ENCODE measurements at regions not wholly inside any gene's neighbourhood (a gene's known extent, or its start where the extent isn't known, plus 50 kb on each side); places are given as distances from the start of the nearest gene placed in this dataset.
A peak's percentile ranks its signal among the peaks of the same experiment; 100 is the strongest.
"Not testable (repeated sequence)": the region's sequence is repeated elsewhere in the genome, so short reads cannot be mapped to it uniquely, and the experiment has no call there.

- DNase-seq, result no peak
Observed at GRCh38 chr13:27327633-27328032, 57.0 kb downstream of the RASL11A start.

GRCh38 chr13:27329210-27329609, 58.6 kb downstream of the RASL11A start:
- no peak for DNase-seq

GRCh38 chr13:27334774-27335435, 64.3 kb downstream of the RASL11A start:
- no peak for DNase-seq

DNA sequence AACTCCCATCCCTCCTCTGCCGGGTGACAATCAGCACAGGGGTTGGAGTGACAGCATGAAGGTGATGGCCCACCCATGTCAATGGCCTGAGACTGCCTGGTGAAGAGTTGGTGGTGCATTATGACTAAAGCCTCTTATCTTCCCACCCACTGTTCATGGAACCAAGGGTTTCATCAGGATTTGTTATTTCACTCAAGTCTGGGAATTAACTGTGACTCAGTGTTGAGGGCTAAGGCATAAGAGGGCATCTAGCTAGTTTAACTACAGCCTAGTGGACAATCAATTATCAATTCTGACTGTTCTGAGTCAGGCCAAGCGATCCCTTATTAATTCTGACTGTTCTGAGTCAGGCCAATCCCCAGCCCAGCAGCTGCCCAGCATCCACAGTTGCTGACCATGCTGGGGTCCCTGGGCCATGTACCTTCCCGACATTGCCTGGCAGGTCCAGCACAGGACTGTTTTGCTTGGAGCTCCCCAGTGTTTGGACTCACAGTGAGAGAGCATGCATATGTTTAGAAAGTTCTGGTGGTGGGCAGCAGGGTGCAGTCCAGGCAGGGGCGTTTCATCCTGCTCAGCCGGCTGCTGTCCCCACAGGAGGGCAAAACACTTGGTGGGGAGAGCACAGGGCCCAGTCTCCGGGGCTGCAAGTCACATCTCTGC, 65.5 kb downstream of the RASL11A start:
- no peak for DNase-seq

- no peak for DNase-seq
Observed at GRCh38 chr13:27338207-27338606, 67.6 kb downstream of the RASL11A start.

DNA sequence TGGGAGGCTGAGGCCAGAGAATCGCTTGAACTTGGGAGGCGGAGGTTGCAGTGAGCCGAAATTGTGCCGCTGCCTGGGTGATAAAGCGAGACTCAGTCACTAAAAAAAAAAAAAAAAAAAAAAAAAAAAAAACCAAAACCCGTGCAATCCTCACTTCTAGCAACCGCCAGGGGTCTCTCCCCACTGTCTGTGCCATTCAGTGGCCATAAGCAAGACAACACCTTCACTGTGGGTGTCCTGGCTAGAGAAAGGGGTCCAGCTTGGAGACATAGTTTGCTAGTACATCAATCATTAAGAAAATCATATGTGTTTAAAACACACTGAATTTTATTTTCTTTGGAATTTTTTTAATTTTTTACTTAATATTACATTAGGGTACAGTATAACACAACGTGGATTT, 68.2 kb downstream of the RASL11A start:
- DNase-seq, result no peak

DNA sequence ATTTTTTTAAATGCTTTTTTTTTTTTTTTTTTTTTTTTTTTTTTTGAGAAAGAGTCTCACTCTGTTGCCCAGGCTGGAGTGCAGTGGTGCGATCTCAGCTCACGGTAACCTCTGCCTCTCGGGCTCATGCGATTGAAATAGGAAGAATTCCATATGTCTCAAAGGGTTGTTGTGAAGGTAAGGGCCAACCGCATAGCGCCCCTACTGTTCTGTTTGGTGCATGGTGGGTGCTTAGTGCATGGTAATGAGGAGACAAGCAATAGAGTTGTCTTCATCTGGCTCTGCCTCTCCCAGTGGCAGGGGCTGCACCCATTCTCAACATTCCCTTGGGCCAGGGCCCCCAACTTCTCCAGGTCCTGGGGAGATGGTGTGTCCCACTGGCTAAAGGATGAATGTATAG, 68.7 kb downstream of the RASL11A start:
- peak; percentile 53 for DNase-seq

DNA sequence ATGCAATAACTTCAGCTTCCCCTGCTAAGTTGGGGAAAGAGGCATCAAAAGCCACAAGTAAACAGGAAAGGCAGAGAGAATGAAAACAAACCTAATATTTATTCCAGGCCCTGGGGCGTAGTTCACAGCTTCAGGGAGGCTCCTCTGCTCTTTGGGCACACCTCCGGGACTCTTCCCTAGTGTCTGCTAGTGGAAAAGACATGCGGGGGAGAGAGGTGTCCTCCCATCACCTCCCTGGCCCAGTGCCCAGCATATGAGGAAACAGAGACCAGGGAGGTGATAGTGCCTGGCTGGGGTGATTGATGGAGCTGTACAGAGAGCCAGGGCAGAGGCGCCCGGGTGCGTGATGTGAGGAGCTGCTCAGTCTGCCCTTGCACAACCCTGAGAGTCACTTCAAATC, 71.0 kb downstream of the RASL11A start:
- no peak for DNase-seq

DNA sequence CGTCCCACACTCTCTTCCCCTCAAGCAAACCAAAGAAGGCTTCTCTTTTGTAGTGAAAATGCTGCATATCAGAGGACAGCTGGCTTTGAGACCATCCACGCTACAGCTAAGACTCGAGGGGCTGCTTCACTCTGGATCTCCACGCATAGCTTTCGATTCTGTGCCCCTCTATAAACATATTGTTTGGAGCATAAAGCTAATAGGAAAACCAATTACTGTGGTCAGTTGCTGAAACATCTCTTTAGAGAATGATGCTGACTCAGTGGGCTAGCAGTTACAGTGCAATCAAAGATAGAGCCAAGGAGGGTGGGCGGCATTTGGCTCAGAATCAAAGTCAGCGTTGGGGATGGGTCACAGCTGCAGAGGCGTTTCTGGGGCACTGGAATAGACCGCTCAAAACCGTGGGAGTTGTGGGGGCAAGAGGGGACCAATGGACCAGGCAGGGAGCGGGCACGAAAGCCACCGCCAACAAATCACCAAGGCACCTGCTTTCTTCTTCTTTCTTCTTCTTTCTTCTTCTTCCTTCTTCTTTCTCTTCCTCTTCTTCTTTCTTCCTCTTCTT, 76.7 kb downstream of the RASL11A start:
- DNase-seq, result no peak

DNA sequence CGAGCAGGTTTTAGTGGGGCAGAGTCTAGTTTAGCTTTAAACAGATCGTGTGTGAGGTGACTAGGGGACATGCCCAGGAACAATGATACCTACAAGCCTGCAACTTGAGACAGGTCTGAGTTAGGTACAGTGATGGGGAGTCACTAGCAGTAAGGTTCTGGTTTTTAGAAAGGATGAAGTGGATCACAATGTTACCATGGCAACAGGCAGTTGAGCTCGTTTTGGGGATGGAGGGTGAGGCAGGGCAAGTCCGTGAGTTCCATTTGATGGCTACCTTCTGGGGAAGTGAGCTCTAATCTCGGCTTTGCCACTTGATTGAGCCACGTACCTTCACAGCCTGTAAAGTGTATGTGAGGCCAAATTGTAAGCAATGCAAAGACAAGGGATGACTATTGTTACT, 76.0 kb upstream of the GTF3A start:
- no peak for DNase-seq

DNA sequence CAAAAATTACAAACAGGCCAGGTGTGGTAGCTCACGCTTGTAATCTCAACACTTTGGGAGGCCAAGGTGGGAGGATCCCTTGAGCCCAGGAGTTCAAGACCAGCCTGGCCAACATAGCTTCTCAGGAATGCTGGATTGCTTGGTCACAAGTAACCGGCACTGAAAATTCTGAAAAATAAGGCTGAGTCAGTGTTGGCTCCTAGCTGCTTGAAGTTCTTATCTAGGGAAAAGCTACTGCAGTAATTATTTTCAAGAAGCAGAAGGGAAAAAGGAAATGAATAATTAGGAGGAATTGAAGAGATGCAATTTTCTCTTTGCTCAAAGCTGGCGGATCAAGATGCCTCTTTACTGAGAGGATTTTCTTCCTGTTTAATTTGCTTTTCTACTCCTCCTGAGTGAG, 75.0 kb upstream of the GTF3A start:
- DNase-seq, result no peak

GRCh38 chr13:27350825-27351224, 73.6 kb upstream of the GTF3A start:
- not testable (repeated sequence) for DNase-seq

DNA sequence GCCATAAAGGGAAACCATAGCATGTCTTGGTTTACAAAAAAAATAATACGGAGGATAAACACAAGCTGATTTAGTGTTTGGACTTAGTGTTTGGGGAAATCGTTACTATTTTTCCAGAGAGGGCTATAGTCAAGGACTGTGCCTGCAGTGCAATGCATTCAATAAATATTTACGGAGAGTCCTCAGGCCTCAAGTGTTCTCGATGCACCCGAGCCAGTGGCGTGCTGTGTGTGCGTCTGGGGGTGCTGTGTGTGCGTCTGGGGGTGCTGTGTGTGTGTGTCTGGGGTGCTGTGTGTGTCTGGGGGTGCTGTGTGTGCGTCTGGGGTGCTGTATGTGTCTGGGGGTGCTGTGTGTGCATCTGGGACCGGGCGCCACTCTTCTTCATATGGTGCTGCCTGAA, 71.7 kb upstream of the GTF3A start:
- DNase-seq, result no peak

DNA sequence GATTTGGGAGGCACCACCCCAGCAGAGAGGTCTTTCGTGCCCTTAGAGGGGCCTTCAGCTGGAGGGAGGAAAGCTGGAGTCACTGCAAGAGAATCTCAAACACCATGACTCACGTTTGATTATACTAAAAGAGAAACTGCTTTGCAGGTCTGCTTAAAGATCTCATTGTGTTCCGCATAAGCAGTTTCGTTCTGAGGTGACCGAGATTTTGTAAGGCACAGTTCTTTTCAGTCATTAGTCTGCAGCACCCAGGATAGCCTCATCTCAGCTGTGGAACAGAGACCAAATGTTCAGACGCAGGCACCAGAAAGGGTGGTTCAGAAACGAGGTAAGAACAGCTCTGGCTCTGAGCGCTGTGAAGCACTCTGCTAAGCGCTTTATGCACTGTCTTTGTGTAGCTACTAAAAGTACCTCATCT, 71.2 kb upstream of the GTF3A start:
- DNase-seq, result no peak

DNA sequence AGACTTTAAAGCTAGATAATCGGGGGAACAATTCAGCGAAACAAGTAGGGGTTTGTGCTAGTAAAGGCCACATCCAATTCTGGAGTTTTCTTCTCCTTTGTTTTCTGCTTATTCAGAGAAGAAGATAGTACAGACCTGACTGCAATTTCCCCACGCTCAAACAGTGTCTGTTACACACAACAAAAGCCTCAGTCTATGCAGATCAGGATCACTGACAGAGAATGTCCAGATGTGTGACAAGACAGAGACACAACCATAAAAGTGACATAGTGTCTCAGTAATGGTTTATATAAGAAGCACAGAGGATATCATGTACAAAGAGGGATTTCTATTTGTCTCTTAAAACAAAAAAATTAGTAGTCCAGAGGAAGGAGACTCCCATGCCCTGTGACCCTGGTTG, 70.7 kb upstream of the GTF3A start:
- no peak for DNase-seq

GRCh38 chr13:27354379-27354778, 70.0 kb upstream of the GTF3A start:
- no peak for DNase-seq

DNA sequence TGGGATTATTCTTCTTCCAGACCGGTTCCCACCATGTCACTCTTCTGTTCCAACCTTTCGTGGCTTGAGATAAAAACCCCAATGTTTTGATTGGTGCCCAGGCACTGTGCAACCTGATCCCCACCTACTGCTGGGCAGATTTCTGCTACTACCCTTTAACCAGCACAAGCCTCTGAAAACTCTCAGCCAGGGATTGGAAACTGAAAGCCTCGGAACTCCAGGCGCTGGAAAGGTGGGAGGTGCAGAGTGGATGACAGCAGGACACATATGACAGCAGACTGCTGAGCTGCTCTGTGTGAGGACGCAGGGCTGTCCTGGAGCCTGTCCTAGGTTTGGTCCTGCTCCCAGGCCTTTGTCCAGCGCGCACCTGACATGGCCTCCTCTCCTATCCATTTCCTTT, 68.5 kb upstream of the GTF3A start:
- DNase-seq, result no peak

DNA sequence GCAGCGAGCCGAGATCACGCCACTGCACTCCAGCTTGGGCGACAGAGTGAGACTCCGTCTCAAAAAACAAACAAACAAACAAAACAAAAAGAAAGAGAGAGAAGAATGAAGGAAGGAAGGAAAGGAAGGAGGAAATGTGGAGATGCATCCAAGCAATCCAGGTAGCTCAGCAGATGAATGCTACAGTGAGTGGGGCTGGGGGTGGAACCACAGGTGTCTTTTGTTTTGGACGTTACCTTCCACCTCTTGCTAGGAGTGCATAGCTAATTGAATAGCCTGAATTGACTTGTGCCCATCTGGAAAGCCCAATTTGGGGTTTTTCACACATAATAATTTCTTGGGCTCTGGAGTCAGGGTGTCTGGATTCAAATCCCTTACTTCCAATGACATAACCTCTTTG, 66.0 kb upstream of the GTF3A start:
- no peak for DNase-seq

DNA sequence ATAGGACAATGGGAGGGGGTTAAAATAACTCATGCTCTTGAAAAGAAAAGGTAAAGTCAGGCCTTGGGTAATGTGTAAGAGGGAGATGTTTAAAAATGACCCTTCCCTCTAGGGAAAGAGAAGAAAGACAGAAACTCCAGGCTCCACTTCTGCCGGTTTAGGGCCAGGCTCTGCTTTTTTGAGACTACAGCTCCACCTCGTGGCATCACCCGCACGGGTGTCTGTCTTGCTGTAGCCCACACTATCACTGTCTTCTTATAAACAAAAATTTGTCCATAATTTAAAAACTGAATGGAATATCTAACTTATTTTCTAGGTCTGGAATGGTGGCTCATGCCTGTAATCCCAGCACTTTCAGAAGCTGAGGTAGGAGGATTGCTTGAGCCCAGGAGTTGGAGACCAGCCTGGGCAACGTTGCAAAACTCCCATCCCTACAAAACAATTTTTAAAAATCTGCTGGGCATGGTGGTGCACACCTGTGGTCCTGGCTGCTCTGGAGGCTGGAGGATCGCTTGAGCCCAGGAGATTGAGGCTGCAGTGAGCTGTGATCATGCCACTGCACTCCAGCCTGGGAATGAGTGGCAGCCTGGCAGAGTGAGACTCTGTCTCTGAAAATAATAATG, 65.1 kb upstream of the GTF3A start:
- DNase-seq, result peak; percentile 73

- DNase-seq, result no peak
Observed at GRCh38 chr13:27360562-27360961, 63.9 kb upstream of the GTF3A start.

- DNase-seq, result peak; percentile 81
Observed at GRCh38 chr13:27362064-27362751, 62.2 kb upstream of the GTF3A start.

GRCh38 chr13:27363637-27364036, 60.8 kb upstream of the GTF3A start:
- DNase-seq, result not testable (repeated sequence)

DNA sequence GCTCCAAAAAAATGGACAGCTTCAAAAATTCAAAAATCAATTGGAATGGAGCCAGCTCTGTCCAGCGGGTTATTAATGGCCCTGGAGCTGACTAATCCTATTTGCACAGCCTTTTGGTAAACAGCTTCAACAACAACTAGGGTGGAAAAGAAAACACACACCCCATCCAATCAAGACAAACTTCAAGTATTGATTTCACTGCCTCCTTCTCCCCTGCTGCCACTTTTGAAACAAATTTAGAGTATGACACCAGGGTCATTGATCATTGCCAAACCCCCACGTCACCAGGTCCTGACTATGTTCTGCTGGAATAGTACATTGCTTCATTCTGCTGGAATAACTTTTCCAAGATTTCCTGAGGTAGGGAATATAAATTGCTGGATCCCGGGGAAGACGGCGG, 56.8 kb upstream of the GTF3A start:
- DNase-seq, result no peak

Data from activated T-cell treated with anti-CD3 and anti-CD28 coated beads, Interleukin-2, amount 50 U/mL, for 1 hour (primary cell).